HG02588 (cell line): ENCODE measurements at regions not wholly inside any gene's neighbourhood (a gene's known extent, or its start where the extent isn't known, plus 50 kb on each side); places are given as distances from the start of the nearest gene placed in this dataset.

Source experiments
- ATAC-seq: cut with Tn5 transposase; IDR thresholded peaks from one replicate; pipeline ENCODE4 v1.9.1; 2021; ENCODE audit warnings: mild to moderate bottlenecking, moderate library complexity; ENCODE audit not compliant: unreplicated experiment

DNA sequence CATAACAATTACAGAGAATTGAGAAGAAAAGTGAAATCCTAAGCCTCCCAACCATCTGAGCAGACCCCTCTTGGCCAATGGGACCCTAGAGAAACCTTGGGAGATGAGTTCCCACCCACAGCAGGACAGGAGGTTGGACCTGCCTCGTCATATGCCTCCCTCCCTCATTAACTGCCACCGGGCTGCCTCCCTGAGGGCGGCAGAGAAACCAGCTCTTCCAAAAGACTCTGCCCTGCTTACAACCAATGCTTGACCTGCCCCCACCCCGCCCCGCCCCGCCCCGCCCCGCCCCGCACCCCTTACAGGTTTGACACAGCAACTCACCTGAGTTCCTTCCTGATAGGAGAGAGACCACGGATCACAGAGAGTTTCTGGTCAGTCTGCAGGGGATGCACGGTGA is 86.1 kb downstream of the ADRA2C start:
- no peak for ATAC-seq

DNA sequence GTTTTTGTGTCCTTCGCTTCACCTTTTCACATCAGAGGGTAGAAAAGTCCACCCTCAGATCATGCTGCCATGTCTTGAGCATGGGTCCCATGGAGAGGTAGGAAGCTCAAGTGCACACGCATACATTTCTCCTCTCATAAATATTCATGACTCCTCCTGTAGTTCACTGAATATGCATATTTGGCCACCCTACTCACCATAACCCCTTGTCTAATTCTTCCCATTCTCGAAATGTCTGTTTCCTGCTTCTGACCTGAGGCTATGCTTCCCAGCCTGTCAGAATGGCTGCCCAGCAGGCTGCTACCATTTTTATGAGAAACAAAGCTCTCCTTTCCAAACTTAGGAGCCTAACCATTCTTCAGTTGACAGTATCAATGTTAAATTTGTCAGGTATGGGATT is 86.5 kb downstream of the ADRA2C start:
- no peak for ATAC-seq

DNA sequence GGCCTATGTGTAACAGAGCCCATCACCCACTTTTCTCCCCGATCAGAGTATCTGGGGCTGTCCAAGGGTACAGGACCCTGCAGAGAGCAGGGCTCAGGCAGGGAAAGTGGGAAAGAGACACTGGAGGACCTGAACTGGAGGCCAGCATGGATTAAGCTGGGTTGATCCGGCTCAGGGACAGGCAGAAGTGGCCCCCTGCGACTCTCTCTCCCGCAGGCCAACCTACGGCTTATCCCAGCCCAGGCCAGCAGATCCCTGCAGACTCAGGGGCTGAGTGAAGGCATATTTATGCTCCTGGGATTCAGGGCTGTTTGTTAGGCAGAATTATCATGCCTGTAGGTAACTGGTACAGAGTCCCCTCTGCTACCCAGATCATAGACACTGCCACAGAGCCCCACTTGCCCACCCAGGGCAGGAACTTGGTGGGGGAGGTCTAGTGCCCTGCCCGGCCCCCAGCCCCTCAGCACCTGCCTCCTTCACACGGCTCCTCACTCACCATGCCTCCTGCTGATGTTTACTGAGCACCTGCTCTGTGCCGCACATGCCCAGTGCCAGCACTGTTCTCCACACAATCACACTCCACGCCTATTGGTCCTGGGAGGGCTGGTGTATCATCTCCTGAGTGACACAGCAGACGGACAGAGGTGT is 87.3 kb downstream of the ADRA2C start:
- ATAC-seq = no peak

DNA sequence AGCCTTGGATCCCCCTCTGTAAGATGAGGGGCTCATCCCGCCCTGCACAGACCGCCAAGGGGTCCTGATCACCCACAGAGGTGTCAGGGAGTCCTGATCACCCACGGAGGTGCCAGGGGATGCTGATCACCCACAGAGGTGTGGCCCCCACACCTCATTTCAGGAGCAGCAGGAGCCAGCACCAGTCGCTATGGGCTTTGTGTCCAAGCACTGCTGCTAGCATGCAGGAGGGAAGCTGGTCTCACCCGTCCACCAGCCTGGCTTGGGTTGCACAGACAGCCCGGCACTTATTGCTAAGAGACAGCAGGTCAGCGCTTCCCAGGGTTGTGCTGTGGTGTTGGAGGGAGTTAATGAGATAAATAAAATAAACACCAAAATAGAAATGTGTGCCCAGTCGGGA is 88.5 kb downstream of the ADRA2C start:
- ATAC-seq = no peak

DNA sequence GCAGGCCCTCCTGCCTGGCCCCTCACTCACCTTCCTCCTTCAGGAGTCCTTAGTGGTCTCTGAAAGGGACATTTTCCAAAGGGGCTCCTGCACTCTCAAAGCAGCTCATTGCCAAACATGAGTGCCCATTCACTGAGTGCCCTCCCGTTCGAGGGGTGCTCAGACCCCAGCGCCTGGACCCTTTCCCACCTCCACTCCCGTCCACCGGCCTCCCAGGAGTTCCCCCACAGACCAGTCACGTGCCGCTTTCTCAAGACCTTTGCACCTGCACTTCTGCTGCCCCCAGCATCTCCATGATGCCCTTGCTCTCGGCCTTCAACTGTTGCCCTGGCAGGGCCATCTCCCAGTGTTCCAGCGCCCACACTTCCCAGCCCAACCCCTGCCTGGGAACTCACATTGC is 89.5 kb downstream of the ADRA2C start:
- ATAC-seq = no peak

DNA sequence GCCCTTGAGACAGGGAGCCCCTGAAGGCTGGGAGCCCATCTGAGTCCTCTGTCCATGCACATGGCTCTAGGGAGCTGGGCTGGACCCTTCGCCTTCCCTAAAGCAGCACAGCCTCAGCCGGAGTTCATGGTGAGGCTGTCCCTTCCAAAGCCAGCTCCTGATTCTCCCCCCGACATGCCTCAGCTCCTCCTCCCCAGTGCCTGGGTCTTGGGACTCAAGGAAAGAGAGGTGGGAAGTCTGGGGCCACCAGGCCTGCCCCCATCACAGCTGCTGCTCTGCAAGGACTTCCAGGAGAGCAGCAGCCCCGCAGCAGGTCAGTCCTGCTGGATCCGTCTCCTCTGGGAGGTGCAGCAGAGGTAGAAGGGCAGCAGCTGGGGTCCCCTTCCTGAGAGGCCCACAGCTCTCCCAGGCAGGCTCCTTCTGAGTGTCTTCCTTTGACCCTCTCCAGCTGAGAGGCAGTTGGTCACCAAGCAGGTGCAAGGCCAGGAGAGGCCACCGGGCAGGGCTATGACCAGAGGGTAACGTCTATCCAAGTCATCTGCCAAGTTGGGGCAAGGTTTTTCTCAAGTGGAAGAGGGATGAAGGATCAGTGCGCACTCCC is 90.5 kb downstream of the ADRA2C start:
- no peak for ATAC-seq

DNA sequence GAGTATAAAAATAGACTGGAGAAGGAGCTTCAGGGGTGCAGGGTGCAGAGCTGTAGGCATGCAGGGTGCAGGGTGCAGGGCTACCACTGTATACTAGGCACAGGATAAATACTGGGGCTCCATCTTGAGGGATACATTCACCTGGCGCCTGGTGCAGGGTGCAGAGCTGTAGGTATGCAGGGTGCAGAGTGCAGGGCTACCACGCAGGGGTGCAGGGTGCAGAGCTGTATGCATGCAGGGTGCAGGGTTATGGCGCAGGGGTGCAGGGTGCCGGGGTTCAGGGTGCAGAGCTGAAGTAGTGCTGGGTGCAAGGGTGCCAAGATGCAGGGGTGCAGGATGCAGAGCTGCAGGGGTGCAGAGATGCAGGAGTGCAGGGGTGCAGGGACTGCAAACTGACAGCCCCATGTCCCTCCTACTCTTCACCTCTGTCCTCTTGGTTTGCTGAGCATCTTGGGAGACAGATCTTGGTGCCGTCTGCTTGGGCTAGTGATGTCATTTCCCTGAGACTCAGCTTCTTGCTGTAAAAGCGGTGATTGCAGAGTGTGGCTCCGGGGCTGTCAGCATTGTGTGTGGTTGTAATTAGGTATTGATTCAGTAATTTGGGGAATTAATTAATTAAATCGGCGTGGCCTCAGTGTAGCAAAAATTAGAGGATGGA is 91.2 kb downstream of the ADRA2C start:
- no peak for ATAC-seq

DNA sequence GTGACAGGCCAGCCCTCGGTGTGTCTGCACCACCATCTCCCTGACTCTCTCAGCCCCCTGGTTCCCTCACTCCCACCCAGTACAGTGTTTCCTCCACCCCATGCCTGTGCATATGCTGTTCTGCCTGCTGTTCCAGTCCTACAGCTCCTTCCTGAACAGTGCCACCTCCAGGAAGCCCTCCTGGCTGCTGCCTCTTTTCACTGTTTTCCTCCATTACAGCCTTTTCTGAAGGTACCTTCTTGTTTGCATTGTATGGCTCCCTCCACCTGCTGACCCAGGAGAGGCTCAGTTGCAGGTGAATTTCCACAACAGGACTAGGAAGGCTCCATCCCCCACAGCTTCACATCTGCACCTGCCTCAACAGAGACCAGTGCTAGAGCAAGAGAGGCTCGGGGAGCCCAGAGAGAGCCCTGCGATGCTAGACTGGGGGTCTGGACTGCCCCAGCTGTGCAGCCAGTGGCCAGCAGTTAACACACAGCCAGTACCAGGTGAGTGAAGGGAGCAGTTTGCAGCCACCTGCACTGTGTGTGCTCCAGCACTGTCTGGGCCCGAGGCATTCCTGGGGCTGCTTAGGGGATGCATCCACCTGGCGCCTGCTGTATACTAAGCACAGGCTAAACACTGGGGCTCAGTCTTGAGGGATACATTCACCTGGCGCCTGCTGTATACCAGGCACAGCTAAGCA is 92.0 kb downstream of the ADRA2C start:
- ATAC-seq = no peak

DNA sequence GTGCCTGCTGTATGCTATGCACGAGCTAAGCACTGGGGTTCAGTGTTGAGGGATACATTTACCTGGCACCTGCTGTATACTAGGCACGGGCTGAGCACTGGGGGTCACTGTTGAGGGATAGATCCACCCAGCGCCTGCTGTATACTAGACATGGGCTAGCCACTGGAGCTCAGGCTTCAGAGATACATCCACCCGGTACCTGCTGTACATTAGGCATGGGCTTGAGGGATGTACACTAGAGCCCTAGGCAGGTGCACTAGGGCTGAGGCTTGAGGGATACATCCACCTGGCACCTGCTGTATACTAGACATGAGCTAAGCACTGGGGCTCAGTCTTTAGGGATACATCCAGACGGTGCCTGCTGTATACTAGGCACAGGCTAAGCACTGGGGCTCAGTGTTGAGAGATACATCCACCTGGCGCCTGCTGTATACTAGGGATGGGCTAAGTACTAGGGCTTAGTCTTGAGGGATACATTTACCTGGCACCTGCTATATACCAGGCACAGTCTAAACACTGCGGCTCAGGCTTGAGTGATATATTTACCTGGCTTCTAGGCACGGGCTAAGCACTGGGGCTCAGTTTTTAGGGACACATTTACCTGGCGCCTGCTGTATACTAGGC is 92.7 kb downstream of the ADRA2C start:
- ATAC-seq = no peak

DNA sequence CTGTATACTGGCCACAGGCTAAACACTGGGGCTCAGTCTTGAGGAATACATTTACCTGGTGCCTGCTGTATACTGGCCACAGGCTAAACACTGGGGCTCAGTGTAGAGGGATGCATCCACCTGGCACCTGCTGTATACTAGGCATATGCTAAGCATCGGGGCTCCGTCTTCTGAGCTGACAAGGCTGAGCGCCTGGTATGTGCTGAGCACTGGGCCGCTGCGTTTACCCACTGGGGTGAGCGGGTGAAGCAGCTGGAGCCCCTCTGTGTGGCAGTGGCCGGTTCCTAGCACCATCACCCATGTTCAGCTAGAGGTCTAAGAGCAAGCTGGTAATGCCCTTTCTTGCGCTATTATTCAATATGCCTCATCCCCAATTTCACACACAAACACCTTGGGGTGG is 93.4 kb downstream of the ADRA2C start:
- ATAC-seq = no peak

DNA sequence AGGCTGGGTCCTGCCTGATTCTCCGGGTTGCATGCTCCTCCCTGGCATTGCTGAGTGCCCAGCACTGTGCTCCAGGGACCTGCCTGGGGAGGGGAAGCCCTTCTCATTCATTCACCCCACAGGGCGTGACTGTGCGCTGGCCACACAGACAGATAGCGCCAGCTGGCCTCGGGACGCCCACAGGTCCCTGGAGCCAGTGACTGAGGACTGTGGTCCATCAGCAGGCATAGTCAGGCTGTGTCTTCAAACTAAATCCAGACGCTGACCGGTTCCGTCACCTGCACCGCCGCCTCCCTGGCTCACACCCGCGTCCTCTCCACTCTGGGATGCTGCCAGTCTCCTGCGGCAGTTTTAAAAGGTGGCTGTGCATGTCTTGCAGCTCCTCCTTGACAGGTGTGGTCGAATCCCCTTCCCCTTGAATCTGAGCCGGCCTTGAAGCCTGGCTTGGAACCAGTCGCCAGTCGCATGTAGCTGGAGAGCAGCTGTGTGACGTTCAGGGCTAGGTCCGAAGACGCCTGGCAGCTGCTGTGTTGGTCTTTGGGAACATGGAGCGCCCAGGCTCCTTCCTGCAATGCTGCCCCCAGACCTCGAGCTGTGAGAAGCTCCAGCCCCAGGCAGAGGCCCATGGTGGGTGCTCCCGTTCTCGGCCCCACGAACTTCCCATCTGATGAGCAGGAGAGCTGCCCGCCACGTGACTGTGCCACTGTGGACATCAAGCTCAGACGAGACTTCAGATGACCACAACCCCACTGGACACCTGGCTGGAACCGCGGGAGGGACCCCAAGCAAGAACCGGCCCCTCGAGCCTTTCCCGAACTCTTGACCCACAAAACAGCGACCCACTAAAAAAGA is 94.1 kb downstream of the ADRA2C start:
- ATAC-seq = no peak

DNA sequence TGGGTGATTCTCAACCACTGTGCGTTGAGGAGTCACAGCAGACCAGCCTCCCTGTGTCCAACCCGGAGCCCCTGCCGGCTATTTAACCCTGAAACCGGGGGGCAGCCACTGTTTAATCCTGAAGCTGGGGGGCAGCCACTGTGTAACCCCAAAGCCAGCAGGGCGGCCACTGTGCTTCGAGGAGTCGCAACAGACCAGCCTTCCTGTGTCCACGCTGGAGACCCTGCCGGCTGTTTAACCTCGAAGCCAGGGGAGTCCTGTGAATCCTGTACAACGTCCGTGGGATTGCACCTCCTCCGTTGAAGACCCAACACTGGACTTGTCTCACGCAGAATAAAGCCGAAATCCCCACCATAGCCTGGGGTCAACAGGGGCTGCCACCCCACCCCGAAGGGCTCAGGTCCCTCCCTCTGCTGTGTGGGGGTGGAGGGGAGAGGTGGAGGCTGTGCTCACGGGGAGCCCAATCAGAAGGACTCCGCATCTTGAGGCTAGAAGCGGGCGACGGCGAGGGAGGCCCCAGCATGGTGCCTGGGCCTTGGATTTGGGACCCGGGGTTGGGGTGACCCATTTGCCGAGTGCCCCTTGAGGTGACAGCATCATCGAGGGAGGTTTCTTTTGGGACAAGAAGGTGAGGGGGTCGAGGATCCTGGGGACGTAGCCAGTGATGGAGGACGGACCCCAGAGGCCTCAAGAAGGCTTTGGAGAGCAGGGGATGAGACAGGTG is 94.9 kb downstream of the ADRA2C start:
- ATAC-seq = no peak

DNA sequence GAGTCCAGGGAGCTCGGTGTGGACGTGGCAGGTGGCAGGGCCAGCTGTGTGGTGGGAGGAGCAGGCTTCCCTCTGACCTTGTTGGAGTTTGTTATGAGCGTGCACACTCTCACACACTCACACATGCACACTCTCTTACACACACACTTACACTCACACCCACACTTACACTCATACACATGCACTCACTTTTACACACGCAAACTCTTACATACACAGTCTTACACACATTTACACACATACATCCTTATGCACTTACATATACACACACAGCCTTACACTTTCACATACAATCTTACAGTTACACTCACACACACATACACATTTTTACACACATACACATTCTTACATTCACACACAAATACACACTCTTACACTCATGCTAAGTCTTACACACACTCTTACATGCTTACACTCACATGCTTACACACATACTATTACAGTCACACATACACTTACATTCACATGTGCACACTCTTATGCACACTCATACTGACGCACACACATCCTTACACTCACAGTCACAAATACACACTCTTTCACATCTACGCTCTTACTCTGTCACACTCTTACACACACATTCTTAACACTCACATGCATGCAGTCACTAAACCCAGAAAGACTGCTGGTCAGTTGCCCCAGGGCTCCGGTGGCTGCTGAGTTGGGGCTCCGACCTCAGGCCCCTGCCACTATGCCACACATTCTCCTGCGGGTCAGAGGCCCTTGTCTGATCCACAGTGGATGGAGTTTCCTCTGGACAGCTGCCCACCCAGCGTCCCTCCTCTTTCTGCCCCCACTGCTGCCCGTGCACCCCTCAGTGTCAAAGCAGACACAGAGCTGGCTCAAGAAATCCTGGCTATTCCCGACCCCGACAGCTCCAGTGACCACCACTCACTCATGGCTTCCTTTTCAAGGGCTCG is 95.8 kb downstream of the ADRA2C start:
- no peak for ATAC-seq

DNA sequence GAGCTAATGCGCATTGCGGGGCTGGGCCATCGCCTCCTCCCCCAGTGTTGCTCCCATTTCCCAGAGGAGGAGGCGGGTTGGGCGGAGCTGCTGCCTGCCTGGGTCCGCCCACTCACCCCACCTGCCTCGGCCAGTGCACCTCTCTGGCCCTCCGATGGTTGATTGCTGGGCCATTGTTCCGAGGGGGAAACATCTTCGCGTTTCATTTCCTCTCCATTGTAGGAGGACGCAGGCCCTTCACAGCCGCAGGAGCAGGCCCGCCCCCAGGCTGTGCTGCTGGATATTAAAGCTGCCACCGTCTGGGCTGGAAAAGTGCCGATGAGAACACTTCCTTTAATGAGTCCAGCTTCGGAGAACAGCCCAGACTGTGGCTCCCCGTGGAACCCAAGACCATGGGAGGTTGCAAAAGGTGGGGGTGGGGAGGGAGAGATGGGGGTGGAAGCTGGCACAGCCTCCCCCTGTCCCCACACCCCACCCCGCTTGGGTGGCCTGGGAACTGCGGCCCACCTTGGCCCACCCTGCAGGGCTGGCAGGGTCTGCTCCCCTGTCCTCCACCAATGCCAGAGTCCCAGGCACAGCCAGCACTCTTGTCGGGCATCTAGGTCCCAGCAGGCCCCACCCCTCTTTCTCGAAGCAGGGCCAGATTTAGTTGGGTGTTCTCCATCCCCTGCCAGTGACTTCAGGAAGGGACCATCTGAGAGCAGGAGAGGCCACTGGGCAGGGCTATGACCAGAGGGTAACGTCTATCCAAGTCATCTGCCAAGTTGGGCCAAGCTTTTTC is 96.6 kb downstream of the ADRA2C start:
- ATAC-seq = no peak

DNA sequence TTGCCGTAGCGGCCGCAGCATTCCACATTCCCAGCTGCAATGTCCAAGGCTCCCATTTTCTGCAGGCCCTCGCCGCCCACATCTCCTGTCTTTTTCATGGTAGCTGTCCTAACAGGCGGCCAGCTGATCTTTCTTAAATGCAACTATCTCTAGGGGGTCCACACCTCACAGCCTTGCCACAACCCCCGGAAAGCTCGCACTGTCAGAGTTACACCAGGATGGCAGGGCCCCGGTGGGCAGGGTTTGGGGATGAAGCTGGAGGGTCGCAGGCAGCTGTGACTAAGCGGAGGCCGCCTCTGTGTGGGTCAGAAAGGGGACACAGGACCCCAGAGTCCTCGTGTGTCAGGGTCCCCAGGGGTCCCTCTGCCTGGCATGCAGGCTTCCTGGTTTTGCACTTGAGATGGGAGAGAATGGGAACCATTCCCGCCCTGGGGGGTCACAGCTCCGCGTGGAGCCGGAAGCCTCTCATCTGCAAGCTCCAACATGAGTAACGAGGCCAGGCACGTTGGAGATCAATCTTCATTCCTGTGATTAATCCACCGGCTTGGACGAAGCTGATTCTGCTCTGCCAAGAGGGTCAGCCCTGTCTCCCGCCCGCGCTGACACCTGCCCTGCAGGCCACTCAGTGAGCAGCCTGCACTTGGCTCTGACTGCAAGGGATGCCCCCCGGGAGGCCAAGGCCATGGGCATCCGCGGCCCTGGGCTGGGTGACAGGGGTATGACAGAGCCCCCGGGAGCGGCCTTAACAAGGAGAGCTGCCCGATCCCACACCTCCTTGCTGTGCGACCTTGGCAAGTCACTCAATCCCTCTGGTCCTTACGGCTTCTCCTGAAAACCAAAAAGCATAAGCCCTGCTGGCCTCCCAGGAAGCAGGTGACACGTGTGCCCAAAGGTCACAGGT is 97.9 kb downstream of the ADRA2C start:
- no peak for ATAC-seq

DNA sequence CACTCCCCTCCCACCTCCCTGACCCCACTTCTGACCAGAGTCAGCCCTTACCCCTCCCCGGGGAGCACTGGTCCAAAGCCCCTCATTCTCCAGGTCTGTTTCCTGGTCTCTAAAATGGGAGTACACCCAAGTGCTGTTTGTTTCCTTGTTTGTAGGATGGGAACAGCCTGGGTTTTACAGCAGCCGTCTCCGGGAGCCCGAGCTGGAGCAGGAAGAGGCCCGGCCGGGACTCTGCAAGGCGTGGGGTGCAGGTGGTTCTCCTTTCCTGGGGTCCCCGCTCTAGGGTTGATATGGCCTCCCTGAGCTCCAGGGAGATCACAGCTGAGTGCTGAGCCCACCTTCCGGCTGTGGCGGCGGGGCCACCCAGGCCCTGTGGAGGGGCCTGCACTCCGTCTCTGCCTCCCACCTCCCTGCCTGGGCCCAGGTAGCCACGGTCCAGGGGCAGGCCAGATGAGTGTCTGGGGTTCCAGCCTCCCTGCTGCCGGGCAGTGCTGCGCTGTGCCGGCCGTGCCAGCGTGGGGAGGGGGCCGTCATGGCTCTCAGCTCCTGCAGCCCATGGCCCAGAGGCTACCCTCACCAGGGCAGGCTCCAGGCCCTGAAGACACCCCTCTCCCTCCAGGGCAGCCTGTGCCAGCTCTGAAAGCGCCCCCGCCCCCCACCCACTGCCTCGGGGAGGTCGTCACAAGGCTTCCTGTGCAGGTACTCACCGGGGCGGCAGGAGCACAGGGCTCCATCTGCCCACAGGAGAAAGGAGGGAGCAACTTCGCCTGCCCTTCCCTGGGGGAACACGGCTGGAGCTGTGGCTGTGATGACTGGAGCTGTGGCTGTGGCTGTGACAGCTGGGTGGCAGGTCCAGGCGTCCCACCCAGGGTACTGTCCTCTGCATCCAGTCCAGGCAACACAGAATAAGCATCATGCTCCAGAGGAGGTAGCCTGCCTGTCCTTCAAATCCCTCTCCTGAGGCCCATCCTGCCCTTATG is 98.8 kb downstream of the ADRA2C start:
- ATAC-seq = no peak
